ENCODE measurements at regions not wholly inside any gene's neighbourhood (a gene's known extent, or its start where the extent isn't known, plus 50 kb on each side); places are given as distances from the start of the nearest gene placed in this dataset.

DNA sequence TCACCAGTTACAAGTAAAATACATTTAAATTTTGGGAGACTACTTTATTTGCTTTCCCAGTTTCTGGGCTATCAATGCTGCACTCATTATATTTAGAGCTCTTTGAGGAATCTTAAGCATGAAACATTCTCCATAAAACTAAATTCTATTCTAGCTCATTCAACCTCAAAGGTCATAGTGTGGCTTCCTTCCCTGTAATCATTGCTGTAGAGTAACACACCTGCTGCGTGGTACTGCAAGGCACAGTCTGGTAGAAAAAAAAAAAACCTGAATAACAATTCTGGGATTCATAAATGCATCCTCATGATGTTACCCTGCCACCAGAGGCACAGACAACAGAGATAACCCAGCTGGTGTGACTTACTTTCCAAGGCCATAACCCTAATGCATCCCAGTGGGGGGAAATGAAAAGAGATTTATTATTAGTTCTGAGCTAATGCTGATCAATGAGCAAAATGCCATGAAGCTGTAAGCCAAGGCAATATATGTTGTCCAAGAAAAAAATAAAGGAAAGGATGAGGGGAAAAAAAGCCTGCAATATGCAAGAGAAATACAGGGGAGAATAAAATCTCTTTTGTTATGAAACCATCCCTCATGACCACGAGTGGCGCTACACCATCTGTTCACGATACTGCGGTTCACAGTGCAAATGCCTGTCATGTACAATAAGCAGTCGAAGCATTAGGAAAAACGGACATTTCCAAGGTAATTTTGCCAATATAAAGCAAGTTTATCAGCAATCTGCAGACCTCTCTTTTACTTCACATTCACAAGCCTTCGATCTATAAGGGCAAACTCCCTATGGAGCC lies 1481.6 kb upstream of the PIK3C3 start:
- Histone ChIP-seq H3K27me3 (replicated peaks) (no peaks in the 10 kb centered on the region), H3K4me3 (no peak overlapping the region), H3K4me1 (replicated peaks) (no peaks in the 10 kb centered on the region), H3K36me3 (no peaks in the 10 kb centered on the region), H3K27ac (no peak overlapping the region), H3K9me3 (replicated peaks) (no peaks in the 10 kb centered on the region)
- no peak for DNase-seq (ENCODE audit: low read depth in 1 of 2, low spot score in 2 of 2)

DNA sequence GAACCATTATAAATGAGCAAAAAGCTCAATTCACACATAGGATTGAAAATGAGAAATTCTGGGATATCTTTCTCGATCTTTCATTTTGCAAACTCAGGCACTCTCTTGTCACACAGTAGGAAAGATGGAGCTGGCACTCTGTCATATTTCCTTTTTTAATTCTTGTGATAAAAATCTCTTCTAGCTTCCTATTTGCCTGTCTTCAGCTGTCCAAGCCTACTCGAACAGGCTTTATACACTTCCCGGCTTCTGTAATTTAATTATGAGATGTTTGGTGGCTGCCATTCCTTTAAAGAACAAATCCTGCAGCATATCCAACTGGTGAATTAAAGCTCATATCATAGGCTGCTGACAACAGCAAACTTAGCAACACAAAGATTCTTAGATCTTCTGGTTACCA lies 1484.3 kb upstream of the PIK3C3 start:
- no peak for DNase-seq (ENCODE audit: low read depth in 1 of 2, low spot score in 2 of 2)
- no peaks in the 10 kb centered on the region for H3K4me1 ChIP-seq (replicated peaks)
- no peak overlapping the region for H3K4me3 ChIP-seq
- H3K27ac ChIP-seq, result no peak overlapping the region
- H3K9me3 ChIP-seq (replicated peaks), result no peaks in the 10 kb centered on the region
- H3K27me3 ChIP-seq (replicated peaks), result no peaks in the 10 kb centered on the region
- no peaks in the 10 kb centered on the region for H3K36me3 ChIP-seq

DNA sequence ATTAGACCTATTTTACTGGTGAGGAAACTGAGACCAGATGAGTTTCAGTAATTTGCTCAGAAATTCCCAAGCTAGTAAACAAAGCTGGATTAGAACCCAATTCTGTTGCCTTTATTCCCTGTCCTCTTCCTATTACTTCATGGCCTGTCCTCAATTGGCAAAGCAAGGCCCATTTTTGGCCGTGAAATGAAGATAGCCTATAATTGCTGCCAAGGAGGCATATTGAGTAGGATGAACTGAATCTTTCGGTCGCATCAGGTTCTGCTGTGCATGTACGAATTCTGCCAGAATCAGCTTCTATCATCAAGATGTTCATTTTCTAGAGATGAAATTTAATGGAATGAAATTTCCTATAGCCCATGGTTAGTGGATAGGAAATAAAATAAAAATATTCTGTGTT lies 1485.2 kb upstream of the PIK3C3 start:
- no peaks in the 10 kb centered on the region for H3K36me3 ChIP-seq
- H3K27ac ChIP-seq, result no peak overlapping the region
- no peaks in the 10 kb centered on the region for H3K27me3 ChIP-seq (replicated peaks)
- DNase-seq (ENCODE audit: low read depth in 1 of 2, low spot score in 2 of 2), result no peak
- no peaks in the 10 kb centered on the region for H3K9me3 ChIP-seq (replicated peaks)
- no peaks in the 10 kb centered on the region for H3K4me1 ChIP-seq (replicated peaks)
- H3K4me3 ChIP-seq, result no peak overlapping the region

DNA sequence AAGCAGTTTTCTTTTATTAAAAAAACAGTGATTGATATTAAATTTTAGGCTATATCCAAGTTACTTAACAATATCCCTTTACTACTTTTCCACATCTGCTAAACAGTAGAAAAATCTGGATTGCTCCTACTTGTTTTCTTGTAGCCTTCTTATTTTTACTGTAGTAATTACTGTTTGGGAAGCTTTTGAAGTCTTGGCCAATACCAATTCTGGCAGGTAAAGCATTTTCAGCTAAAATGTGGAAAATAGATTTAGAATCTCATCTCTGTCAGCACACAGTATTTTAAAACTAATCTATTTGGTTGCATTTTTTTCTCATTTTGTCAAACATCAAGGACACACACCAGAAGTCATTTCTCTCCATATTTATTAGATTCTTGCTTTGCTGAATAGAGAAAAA lies 1485.7 kb upstream of the PIK3C3 start:
- H3K36me3 ChIP-seq, result no peaks in the 10 kb centered on the region
- no peak overlapping the region for H3K27ac ChIP-seq
- no peaks in the 10 kb centered on the region for H3K9me3 ChIP-seq (replicated peaks)
- H3K4me3 ChIP-seq, result no peak overlapping the region
- H3K27me3 ChIP-seq (replicated peaks), result no peaks in the 10 kb centered on the region
- H3K4me1 ChIP-seq (replicated peaks), result no peaks in the 10 kb centered on the region
- no peak for DNase-seq (ENCODE audit: low read depth in 1 of 2, low spot score in 2 of 2)

DNA sequence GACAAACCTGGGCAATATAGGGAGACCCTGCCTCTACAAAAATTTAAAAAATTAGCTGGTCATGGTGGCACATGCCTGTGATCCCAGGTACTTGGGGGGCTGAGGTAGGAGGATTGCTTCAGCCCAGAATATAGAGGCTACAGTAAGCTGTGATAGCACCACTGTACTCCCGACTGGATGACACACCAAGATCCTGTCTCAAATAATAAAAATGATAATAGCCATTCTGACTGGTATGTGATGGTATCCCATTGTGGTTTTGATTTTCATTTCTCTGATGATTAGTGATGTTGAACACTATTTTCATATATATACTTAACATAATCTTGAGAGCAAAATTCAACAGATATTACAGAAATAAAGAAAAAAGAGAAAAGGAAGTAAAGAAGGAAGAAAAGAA lies 1491.0 kb upstream of the PIK3C3 start:
- no peaks in the 10 kb centered on the region for H3K27me3 ChIP-seq (replicated peaks)
- no peak overlapping the region for H3K4me3 ChIP-seq
- no peak for DNase-seq (ENCODE audit: low read depth in 1 of 2, low spot score in 2 of 2)

DNA sequence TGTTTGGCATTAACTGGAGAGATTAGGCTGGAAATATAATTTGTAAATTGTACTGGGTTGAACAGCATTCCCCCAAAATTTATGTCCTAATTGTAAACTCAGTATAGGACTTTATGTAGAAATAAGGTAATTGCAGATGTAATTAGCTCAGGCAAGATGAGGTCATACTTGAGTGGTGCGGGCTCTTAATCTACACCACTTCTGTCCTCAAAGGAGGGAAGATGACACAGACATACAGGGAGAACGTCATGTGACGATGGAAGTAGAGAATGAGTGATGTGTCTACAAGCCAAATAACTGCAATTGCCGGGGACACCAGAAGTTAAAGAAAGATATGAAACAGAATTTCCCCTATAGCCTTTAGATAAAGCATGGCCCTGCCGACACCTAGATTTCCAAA lies 1501.1 kb upstream of the PIK3C3 start:
- no peak for DNase-seq (ENCODE audit: low read depth in 1 of 2, low spot score in 2 of 2)
- Histone ChIP-seq H3K27me3 (replicated peaks) (no peaks in the 10 kb centered on the region), H3K27ac (no peak overlapping the region), H3K9me3 (replicated peaks) (no peaks in the 10 kb centered on the region), H3K36me3 (no peaks in the 10 kb centered on the region), H3K4me3 (no peak overlapping the region), H3K4me1 (replicated peaks) (no peaks in the 10 kb centered on the region)

More for the DNA sequence above, 1491.0 kb upstream of the PIK3C3 start:
- H3K9me3 ChIP-seq (replicated peaks), result no peaks in the 10 kb centered on the region
- H3K4me1 ChIP-seq (replicated peaks), result no peaks in the 10 kb centered on the region
- H3K27ac ChIP-seq, result no peak overlapping the region
- no peaks in the 10 kb centered on the region for H3K36me3 ChIP-seq

DNA sequence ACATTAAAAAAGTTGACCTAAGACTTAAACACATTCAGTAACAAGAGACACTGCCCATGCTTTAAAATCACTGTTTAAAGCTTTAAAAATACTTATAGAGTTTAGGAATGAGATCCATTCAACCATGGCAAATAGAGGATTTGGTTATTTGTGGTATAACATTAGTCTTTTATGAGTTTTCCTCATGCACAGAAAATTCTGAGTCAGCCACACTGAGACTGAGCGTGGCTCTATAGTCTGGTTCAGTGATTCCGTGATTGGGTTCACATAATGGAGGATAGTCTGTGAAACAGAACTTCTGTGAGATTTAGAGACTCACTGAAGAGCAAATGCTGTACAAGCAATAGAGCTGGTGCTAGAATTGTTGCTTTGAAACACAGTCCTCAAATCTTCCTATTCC lies 1502.4 kb upstream of the PIK3C3 start:
- H3K4me3 ChIP-seq, result no peak overlapping the region
- H3K27me3 ChIP-seq (replicated peaks), result no peaks in the 10 kb centered on the region
- DNase-seq (ENCODE audit: low read depth in 1 of 2, low spot score in 2 of 2), result no peak
- no peaks in the 10 kb centered on the region for H3K4me1 ChIP-seq (replicated peaks)
- no peaks in the 10 kb centered on the region for H3K9me3 ChIP-seq (replicated peaks)
- no peak overlapping the region for H3K27ac ChIP-seq
- H3K36me3 ChIP-seq, result no peaks in the 10 kb centered on the region

DNA sequence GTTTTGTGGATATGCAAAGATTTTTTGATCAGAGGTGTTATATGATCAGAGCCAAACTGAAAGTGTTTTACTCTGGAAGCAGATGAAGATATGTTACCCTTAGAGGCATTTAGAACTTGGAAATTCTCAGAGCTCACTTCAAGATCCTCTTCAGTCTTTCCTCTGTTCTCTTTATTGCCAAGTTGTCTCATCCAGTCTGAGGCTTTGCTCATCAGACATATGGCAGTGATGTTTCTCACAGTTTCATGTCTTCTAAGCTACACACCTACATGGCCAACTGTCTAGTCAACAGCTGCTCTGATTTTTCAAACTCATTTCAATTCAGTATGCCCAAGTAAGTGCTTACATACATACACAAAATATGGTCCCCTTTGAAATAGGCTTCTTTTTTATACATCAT lies 1504.3 kb upstream of the PIK3C3 start:
- Histone ChIP-seq H3K4me3 (no peak overlapping the region), H3K4me1 (replicated peaks) (no peaks in the 10 kb centered on the region), H3K36me3 (no peaks in the 10 kb centered on the region), H3K27ac (no peak overlapping the region), H3K9me3 (replicated peaks) (no peaks in the 10 kb centered on the region), H3K27me3 (replicated peaks) (no peaks in the 10 kb centered on the region)
- no peak for DNase-seq (ENCODE audit: low read depth in 1 of 2, low spot score in 2 of 2)

DNA sequence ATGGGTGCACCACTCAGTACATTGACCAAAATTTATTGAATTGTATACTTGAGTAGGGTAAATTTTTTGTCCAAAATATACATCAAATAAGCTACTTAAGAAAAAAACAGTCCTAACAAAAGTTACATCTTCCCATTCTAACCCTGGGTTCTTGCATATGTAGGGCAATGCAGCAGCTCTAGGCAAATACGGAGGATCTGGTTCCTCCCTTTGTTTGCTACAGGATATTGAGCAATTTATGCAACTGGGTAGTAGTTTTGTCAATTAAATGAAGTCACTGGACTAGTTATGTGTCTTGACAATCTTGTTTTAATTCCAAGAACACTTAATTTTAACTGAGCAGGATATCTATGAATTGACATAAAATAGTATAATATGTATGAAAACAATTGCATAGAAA lies 1507.2 kb upstream of the PIK3C3 start:
- Histone ChIP-seq H3K27me3 (replicated peaks) (no peaks in the 10 kb centered on the region), H3K4me1 (replicated peaks) (no peaks in the 10 kb centered on the region), H3K9me3 (replicated peaks) (no peaks in the 10 kb centered on the region), H3K4me3 (no peak overlapping the region), H3K27ac (no peak overlapping the region), H3K36me3 (no peaks in the 10 kb centered on the region)
- DNase-seq (ENCODE audit: low read depth in 1 of 2, low spot score in 2 of 2), result no peak

DNA sequence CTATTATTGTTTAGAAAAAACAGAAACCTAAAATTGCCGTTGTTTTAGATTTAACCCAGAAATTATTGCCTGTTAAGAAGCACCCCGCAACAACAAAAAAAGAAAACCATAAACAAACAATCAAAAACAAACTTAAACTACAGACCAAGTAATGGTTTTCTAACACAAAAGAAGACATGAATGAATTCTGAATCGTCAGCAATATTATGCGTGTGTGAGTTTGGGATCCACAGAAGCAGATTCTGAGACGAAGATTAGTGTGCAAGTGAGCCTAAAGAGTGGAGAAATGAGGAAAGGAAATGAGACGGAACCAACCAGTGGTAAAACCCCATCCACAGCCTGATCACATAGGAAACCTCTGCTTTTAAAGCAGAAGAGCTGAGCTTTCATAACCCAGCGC lies 1514.9 kb upstream of the PIK3C3 start:
- Histone ChIP-seq H3K9me3 (replicated peaks) (no peaks in the 10 kb centered on the region), H3K27ac (no peak overlapping the region), H3K4me3 (no peak overlapping the region), H3K36me3 (no peaks in the 10 kb centered on the region), H3K27me3 (replicated peaks) (no peaks in the 10 kb centered on the region), H3K4me1 (replicated peaks) (no peaks in the 10 kb centered on the region)
- no peak for DNase-seq (ENCODE audit: low read depth in 1 of 2, low spot score in 2 of 2)

DNA sequence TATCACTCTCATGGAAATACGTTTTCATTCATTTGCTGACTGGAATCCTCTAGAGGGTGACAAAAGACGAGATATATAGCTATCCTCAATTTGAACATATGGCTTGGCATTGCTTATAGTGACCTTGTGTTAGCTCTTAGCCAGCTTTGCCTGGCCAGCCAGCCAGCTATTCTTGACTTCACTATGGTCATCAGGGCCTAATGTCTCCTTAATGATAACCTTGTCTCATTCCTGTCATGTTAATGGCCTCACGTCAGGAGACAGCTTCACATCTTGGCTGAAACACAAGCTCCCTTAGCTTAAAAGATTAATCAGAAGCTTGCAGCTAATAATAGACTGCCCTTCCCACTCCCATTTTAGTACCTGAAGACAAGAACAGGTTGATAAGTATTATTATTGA lies 1517.5 kb upstream of the PIK3C3 start:
- Histone ChIP-seq H3K36me3 (no peaks in the 10 kb centered on the region), H3K9me3 (replicated peaks) (no peaks in the 10 kb centered on the region), H3K27ac (no peak overlapping the region), H3K4me1 (replicated peaks) (no peaks in the 10 kb centered on the region), H3K4me3 (no peak overlapping the region), H3K27me3 (replicated peaks) (no peaks in the 10 kb centered on the region)
- DNase-seq (ENCODE audit: low read depth in 1 of 2, low spot score in 2 of 2), result no peak

DNA sequence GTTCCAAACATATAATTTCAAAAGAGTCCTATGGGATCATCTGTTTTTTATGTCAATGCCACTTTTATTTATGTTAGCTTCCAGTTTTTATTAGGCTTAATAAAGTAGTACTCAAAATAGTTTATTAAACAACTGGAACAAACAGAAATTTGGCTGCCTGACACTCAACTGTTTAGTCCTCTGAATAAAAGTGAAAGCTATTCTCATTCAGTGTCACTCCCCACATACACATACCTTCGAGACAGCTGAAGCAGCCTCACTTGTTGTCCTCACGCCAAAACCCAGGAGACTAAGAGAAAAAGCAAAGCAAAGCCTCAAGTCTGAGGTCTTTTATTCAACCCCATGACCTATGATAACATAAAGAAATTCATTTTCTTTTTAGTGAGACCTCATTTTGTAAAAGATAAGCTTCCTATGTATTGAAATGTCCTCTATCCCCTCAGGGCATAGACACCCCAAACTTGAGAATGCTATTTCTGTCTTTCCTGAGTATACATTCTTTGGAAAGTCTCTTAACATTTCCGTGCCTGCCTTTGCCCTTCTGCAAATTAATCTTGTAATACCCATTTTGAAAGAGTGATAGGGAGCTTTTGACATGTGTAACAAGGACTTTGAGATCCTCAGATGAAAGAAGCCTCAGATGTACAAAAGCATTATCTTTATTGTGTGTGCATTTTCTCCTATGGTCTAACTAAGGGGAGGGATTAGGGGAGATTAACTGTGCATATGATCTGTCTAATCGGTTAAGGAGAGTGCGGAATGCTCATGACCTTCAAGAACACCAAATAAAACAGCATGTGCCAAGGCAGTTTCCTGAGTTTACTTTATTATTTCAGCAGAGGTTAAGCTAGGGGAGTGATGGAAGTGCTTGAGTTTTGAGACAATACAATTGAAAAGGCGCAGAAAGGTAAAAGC lies 1523.7 kb upstream of the PIK3C3 start:
- no peaks in the 10 kb centered on the region for H3K36me3 ChIP-seq
- no peaks in the 10 kb centered on the region for H3K9me3 ChIP-seq (replicated peaks)
- no peak overlapping the region for H3K27ac ChIP-seq
- DNase-seq (ENCODE audit: low read depth in 1 of 2, low spot score in 2 of 2), result no peak
- no peaks in the 10 kb centered on the region for H3K27me3 ChIP-seq (replicated peaks)
- H3K4me3 ChIP-seq, result no peak overlapping the region
- H3K4me1 ChIP-seq (replicated peaks), result no peaks in the 10 kb centered on the region

DNA sequence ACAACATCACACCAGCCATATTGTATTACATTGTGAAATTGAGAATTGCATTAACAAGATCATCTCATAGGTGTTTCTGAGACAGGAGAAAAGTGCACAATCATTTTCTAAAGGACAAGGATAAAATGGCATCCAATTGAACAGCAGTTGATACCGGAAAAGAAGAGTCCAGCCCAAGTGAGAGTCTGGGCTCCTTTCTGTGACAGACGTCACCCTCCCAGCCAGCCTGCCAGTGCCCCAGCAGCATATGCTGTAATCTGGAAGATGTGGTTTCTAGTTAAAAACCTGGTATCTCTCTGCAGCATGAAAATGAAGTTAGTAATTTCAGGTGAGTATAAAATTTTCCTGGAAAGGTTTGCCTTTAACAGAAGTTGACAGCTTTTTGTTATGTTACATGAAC lies 1531.7 kb upstream of the PIK3C3 start:
- Histone ChIP-seq H3K27ac (no peak overlapping the region), H3K4me1 (replicated peaks) (no peaks in the 10 kb centered on the region), H3K36me3 (no peaks in the 10 kb centered on the region), H3K27me3 (replicated peaks) (no peaks in the 10 kb centered on the region), H3K9me3 (replicated peaks) (no peaks in the 10 kb centered on the region; the same call in 1 of the 2 replicates), H3K4me3 (no peak overlapping the region)
- no peak for DNase-seq (ENCODE audit: low read depth in 1 of 2, low spot score in 2 of 2)

DNA sequence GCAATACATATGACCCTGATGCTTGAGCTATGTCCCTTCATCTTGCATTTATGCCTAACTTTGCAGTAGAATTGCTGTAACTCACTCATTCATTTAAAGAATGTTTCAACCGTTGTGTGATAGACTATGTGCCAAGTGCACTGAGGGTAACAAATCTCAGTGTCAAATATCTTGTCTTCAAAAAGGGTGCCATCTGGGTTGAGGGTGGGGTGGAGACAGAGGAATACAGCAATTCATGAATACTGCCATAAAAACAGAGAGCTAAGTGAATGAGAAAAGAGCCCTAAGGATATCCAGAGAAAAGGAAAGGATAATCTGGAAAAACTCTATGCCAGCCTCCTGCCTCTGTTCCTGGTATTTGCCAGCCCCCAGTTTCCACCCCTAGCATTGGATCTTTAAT lies 1534.4 kb upstream of the PIK3C3 start:
- H3K27ac ChIP-seq, result no peak overlapping the region
- DNase-seq (ENCODE audit: low read depth in 1 of 2, low spot score in 2 of 2), result no peak
- no peak overlapping the region for H3K4me3 ChIP-seq
- H3K36me3 ChIP-seq, result no peaks in the 10 kb centered on the region
- H3K27me3 ChIP-seq (replicated peaks), result no peaks in the 10 kb centered on the region
- no peaks in the 10 kb centered on the region; the same call in 1 of the 2 replicates for H3K9me3 ChIP-seq (replicated peaks)
- no peaks in the 10 kb centered on the region for H3K4me1 ChIP-seq (replicated peaks)
